Effector CD4-positive, alpha-beta T cell (primary cell): ENCODE measurements at regions not wholly inside any gene's neighbourhood (a gene's known extent, or its start where the extent isn't known, plus 50 kb on each side); places are given as distances from the start of the nearest gene placed in this dataset.

Experiments used
- DNase-seq: peaks from one replicate; pipeline ENCODE4 v3.0.0-alpha.2; 2020

- DNase-seq, result no peak
Measured at GRCh38 chr9:89554307-89555035, 50.3 kb upstream of the GADD45G start.

- no peak for DNase-seq
Measured at GRCh38 chr9:89553451-89554010, 51.3 kb upstream of the GADD45G start.

- no peak for DNase-seq
Measured at GRCh38 chr9:89550346-89550927, 52.5 kb upstream of the SEMA4D start.

GRCh38 chr9:89549031-89549644 is 51.2 kb upstream of the SEMA4D start:
- DNase-seq, result peak; percentile 83

GRCh38 chr9:89548071-89548638 is 50.2 kb upstream of the SEMA4D start:
- DNase-seq, result no peak
